Skeletal muscle satellite cell (primary cell): ENCODE measurements at regions not wholly inside any gene's neighbourhood (a gene's known extent, or its start where the extent isn't known, plus 50 kb on each side); places are given as distances from the start of the nearest gene placed in this dataset.
"Not testable (repeated sequence)": the region's sequence is repeated elsewhere in the genome, so short reads cannot be mapped to it uniquely, and the experiment has no call there.

ENCODE experiments used
- H3K27me3 ChIP-seq: 2 replicates; pipeline ENCODE4 v1.7.0; 2013; ENCODE audit warnings: low read length; ENCODE audit not compliant: control insufficient read depth, insufficient read depth
- H3K36me3 ChIP-seq: 2 replicates; pipeline ENCODE4 v1.7.0; 2013; ENCODE audit warnings: mild to moderate bottlenecking, control low read depth, low read length; ENCODE audit not compliant: insufficient read depth
- H3K4me1 ChIP-seq: 2 replicates; pipeline ENCODE4 v1.7.0; 2013; ENCODE audit warnings: low read length; ENCODE audit not compliant: control insufficient read depth, insufficient read depth
- H3K4me2 ChIP-seq: 2 replicates; pipeline ENCODE4 v1.7.0; 2013; ENCODE audit warnings: mild to moderate bottlenecking, low read length
- H3K4me3 ChIP-seq: 2 replicates; pipeline ENCODE4 v1.7.0; 2013; ENCODE audit warnings: low read length
- H3K9ac ChIP-seq: 2 replicates; pipeline ENCODE4 v1.7.0; 2013; ENCODE audit warnings: mild to moderate bottlenecking, low read depth, low read length, moderate library complexity
- H3K9me3 ChIP-seq: replicated peaks from 2 replicates; pipeline ENCODE4 v1.7.0; 2013; ENCODE audit warnings: mild to moderate bottlenecking, control low read depth, low read length

GRCh38 chr10:56104923-56105322 lies 256.1 kb downstream of the ZWINT start:
- no peak overlapping the region for H3K9ac ChIP-seq

DNA sequence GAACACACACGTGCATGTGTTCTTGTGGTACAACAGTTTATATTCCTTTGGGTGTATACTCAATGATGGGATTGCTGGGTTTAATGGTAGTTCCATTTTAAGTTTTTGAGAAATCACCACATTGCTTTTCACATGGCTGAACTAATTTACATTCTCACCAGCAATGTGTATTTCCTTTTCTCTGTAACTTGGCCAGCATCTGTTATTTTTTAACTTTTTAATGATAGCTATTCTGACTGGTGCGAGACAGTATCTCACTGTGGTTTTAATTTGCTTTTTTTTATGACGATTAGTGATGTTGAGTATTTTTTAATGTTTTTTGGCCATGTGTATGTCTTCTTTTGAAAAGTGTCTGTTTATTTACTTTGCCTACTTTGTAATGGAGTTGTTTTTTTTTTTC lies 256.6 kb downstream of the ZWINT start:
- Histone ChIP-seq H3K4me2 (no peak overlapping the region), H3K4me3 (no peak overlapping the region), H3K36me3 (no peaks in the 10 kb centered on the region), H3K4me1 (no peaks in the 10 kb centered on the region), H3K9ac (no peak overlapping the region), H3K9me3 (peaks cover 4% of the 10 kb centered on the region), H3K27me3 (no peaks in the 10 kb centered on the region)

More at GRCh38 chr10:56104923-56105322, 256.1 kb downstream of the ZWINT start:
- H3K27me3 ChIP-seq = no peaks in the 10 kb centered on the region
- H3K4me1 ChIP-seq = no peaks in the 10 kb centered on the region
- no peaks in the 10 kb centered on the region for H3K36me3 ChIP-seq
- no peak overlapping the region for H3K4me2 ChIP-seq
- no peak overlapping the region for H3K4me3 ChIP-seq
- H3K9me3 ChIP-seq = peaks cover 4% of the 10 kb centered on the region

DNA sequence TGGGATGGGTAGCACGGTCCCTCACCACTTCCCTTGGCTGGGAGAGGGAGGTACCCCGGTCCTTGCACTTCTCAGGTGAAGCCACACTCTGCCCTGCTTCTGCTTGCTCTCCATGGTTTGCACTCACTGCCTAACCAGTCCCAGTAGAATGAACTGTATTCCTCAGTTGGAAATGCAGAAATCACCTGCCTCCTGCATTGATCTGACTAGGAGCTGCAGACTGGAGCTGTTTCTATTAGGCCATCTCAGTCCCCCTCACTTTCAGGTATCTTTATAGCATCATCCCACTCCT lies 264.9 kb downstream of the ZWINT start:
- Histone ChIP-seq H3K9me3 (peaks cover 12% of the 10 kb centered on the region), H3K36me3 (no peaks in the 10 kb centered on the region), H3K4me2 (no peak overlapping the region), H3K4me3 (no peak overlapping the region), H3K9ac (no peak overlapping the region), H3K4me1 (no peaks in the 10 kb centered on the region), H3K27me3 (no peaks in the 10 kb centered on the region)

- peaks cover 16% of the 10 kb centered on the region for H3K9me3 ChIP-seq
- H3K27me3 ChIP-seq = no peaks in the 10 kb centered on the region
- no peak overlapping the region for H3K4me2 ChIP-seq
- no peak overlapping the region for H3K4me3 ChIP-seq
- no peaks in the 10 kb centered on the region for H3K4me1 ChIP-seq
- no peaks in the 10 kb centered on the region for H3K36me3 ChIP-seq
- H3K9ac ChIP-seq = no peak overlapping the region
These were observed 265.4 kb downstream of the ZWINT start for GRCh38 chr10:56095506-56096225.

GRCh38 chr10:56093645-56094044 lies 267.4 kb downstream of the ZWINT start:
- not testable (repeated sequence) for H3K9ac ChIP-seq, H3K4me1 ChIP-seq, H3K4me3 ChIP-seq, H3K4me2 ChIP-seq, H3K36me3 ChIP-seq, H3K27me3 ChIP-seq
- H3K9me3 ChIP-seq = peaks cover 16% of the 10 kb centered on the region

DNA sequence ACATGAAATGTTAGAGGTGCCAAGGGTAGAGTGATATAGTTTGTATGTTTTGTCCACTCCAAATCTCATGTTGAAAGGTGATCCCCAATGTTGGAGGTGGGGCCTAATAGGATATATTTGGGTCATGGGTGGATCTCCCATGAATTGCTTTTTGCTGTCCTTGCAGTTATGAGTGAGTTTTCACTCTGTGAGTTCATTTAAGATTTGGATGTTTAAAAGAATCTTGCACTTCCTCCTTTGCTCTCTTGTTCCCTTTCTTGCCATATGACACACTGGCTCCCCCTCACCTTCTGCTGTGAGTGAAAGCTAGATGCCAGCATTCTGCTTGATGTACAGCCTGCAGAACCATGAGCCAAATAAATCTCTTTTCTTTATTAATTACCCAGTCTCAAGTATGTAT lies 269.2 kb downstream of the ZWINT start:
- Histone ChIP-seq H3K9ac (no peak overlapping the region), H3K36me3 (no peaks in the 10 kb centered on the region), H3K4me1 (no peaks in the 10 kb centered on the region), H3K9me3 (peaks cover 19% of the 10 kb centered on the region), H3K4me2 (no peak overlapping the region), H3K4me3 (no peak overlapping the region), H3K27me3 (no peaks in the 10 kb centered on the region)

GRCh38 chr10:56090914-56091540 lies 270.0 kb downstream of the ZWINT start:
- Histone ChIP-seq H3K9ac (no peak overlapping the region), H3K27me3 (no peaks in the 10 kb centered on the region), H3K4me1 (no peaks in the 10 kb centered on the region), H3K36me3 (no peaks in the 10 kb centered on the region), H3K4me3 (no peak overlapping the region), H3K9me3 (peaks cover 15% of the 10 kb centered on the region), H3K4me2 (no peak overlapping the region)

DNA sequence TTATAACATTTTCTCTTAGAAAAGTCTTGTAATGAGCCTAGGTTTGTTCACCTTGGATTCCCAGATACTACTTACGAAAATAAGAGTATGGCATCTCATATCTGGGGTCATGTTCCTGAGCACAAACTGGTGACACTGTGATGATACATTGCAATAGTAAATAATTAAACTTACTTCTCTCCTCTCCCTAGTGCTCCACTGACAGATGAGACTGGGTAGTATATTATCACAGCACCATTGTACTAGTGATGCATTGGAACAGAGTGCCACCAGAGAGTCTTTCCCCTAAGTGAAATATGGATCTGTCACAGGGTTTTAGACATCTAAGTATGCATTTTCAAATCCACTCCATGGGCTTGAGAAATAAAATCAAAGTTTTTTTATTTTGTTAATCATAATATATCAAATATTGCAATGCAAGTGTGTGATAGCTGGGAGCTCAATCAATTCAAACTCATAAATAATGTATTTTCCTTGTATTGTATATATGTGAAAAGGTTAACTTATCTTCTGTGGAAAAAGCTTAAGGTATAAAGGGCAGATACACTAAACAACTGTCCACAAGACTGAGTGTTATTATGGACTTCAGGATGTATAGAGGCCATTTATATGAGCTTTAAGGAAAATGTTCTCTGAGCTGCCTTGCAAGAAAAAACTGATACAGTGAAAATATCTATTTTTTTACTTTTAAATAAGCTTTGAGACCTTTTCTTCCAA lies 275.5 kb downstream of the ZWINT start:
- Histone ChIP-seq H3K4me1 (no peaks in the 10 kb centered on the region), H3K4me3 (no peak overlapping the region), H3K9me3 (peaks cover 3% of the 10 kb centered on the region)

DNA sequence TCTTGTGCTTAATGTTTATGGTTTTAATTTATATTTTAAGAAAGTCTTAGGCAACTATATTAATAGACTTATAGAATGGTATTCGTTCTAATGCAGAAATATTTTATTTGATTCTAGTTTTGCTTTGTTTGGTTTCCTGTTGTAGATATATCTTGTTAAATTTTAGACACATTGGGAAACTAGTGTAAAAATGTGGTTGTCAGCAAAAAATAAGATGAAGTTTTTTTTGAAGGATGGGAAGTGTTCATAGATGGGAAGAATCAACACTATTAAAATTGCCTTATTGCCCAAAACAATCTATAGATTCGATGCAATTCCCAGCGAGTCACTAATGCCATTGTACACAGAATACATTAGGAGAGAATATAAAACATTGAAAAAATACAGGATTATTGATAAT lies 278.9 kb downstream of the ZWINT start:
- H3K4me2 ChIP-seq = no peak overlapping the region
- no peak overlapping the region for H3K9ac ChIP-seq
- H3K4me3 ChIP-seq = no peak overlapping the region
- no peaks in the 10 kb centered on the region for H3K27me3 ChIP-seq
- H3K36me3 ChIP-seq = no peaks in the 10 kb centered on the region
- H3K4me1 ChIP-seq = no peaks in the 10 kb centered on the region
- peaks cover 7% of the 10 kb centered on the region for H3K9me3 ChIP-seq

More for the DNA sequence above, 275.5 kb downstream of the ZWINT start:
- Histone ChIP-seq H3K4me2 (no peak overlapping the region), H3K36me3 (no peaks in the 10 kb centered on the region), H3K9ac (no peak overlapping the region), H3K27me3 (no peaks in the 10 kb centered on the region)

- H3K4me3 ChIP-seq = no peak overlapping the region
- no peak overlapping the region for H3K9ac ChIP-seq
- no peak overlapping the region for H3K4me2 ChIP-seq
- no peaks in the 10 kb centered on the region for H3K36me3 ChIP-seq
- H3K27me3 ChIP-seq = no peaks in the 10 kb centered on the region
- no peaks in the 10 kb centered on the region for H3K4me1 ChIP-seq
- peaks cover 11% of the 10 kb centered on the region for H3K9me3 ChIP-seq
These were observed 292.4 kb downstream of the ZWINT start for GRCh38 chr10:56068473-56069263.

DNA sequence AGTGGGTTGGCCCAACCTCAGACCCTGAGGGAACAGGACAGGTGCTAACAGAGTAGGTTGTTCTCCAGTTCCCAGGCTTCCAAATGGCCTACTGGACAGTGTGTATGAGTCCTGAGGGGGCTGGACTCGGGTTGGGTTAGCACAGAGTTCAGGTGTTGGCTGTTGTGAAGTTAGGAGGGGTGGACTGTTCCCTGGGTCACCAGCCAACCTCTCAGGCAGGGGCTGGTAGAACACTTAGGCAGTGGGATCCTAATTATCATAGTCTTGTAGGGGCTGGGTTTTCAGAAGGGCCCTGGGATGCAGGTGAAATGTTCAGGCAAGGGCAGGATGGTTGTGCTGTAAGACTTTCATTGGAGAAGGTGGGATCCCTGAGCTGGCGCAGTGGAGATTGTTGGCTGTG lies 293.0 kb downstream of the ZWINT start:
- Histone ChIP-seq H3K4me1 (no peaks in the 10 kb centered on the region), H3K36me3 (no peaks in the 10 kb centered on the region), H3K4me2 (no peak overlapping the region), H3K9ac (no peak overlapping the region), H3K9me3 (peaks cover 11% of the 10 kb centered on the region), H3K27me3 (no peaks in the 10 kb centered on the region), H3K4me3 (no peak overlapping the region)
